ENCODE measurements at regions not wholly inside any gene's neighbourhood (a gene's known extent, or its start where the extent isn't known, plus 50 kb on each side); places are given as distances from the start of the nearest gene placed in this dataset.

DNA sequence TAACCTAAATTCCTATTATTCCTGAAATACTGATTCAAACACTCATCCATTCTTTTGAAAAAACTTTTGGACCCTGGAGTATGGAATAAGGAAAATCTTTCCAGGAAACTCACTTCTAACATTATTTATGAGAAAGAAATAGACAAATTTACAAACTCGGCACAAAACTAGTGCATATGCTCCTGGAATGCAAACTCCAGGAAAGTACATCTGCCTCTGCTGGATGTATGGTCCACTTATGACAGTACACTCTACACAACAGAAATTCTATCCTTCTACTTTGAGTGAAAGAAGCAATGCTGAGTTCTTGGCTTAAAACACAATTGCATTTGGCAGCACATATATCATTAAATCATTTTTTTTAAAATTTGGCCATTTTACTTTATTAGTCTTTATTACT, 700.5 kb upstream of the STXBP6 start:
- Histone ChIP-seq H3K36me3 (no peaks in the 10 kb centered on the region), H3K4me1 (no peaks in the 10 kb centered on the region), H3K27me3 (no peaks in the 10 kb centered on the region), H3K27ac (no peak overlapping the region), H3K4me3 (no peak overlapping the region), H3K9me3 (no peaks in the 10 kb centered on the region)
- ATAC-seq: no peak
- 43 to 57% methylated on average over 1 of the region's 1 CpG for WGBS, 2 donors (ENCODE audit: low coverage in 1 of 2)
- TF ChIP-seq POLR2A (IDR thresholded peaks at IDR 0.05) (no peak), EP300 (IDR thresholded peaks at IDR 0.05) (no peak), POLR2AphosphoS5 (IDR thresholded peaks at IDR 0.05) (no peak)
- TF ChIP-seq, protein P1, sequence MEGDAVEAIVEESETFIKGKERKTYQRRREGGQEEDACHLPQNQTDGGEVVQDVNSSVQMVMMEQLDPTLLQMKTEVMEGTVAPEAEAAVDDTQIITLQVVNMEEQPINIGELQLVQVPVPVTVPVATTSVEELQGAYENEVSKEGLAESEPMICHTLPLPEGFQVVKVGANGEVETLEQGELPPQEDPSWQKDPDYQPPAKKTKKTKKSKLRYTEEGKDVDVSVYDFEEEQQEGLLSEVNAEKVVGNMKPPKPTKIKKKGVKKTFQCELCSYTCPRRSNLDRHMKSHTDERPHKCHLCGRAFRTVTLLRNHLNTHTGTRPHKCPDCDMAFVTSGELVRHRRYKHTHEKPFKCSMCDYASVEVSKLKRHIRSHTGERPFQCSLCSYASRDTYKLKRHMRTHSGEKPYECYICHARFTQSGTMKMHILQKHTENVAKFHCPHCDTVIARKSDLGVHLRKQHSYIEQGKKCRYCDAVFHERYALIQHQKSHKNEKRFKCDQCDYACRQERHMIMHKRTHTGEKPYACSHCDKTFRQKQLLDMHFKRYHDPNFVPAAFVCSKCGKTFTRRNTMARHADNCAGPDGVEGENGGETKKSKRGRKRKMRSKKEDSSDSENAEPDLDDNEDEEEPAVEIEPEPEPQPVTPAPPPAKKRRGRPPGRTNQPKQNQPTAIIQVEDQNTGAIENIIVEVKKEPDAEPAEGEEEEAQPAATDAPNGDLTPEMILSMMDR (IDR thresholded peaks at IDR 0.05): no peak

Small RNA genes in the stretch of these regions (small RNA-seq; reads per million reads assigned to genes)
- 0 reads per million in 4 donors for gene RF00440

Measured in gastroesophageal sphincter (tissue), 4 donors.